Bronchial epithelial cell (primary cell): ENCODE measurements at regions not wholly inside any gene's neighbourhood (a gene's known extent, or its start where the extent isn't known, plus 50 kb on each side); places are given as distances from the start of the nearest gene placed in this dataset.

Experiments used
- DNase-seq: peaks from one replicate; pipeline ENCODE4 v3.0.0-alpha.2; 2010; ENCODE audit warnings: low read depth
- FAIRE-seq: peaks from 2 replicates; lab custom pipeline; 2011; peaks lifted over from hg19 to GRCh38; lab: Jason Lieb, UNC
- H3K27me3 ChIP-seq: 2 replicates; pipeline ENCODE4 v1.5.1; 2011; ENCODE audit warnings: low read length; ENCODE audit not compliant: control insufficient read depth, insufficient read depth
- H3K36me3 ChIP-seq: 2 replicates; pipeline ENCODE4 v1.5.1; 2011; ENCODE audit warnings: low read length; ENCODE audit not compliant: control insufficient read depth, insufficient read depth
- H3K4me3 ChIP-seq: 2 replicates; pipeline ENCODE4 v1.5.1; 2011; ENCODE audit warnings: mild to moderate bottlenecking, low read depth, low read length, control low read depth
- CTCF ChIP-seq: IDR thresholded peaks from 2 replicates; pipeline ENCODE4 v1.5.1; 2011; ENCODE audit warnings: mild to moderate bottlenecking, moderate library complexity, low read length, control low read depth, inconsistent platforms; ENCODE audit not compliant: insufficient read depth, severe bottlenecking

- TF ChIP-seq CTCF, result no peak
- DNase-seq (no peak), FAIRE-seq (no peak)
- Histone ChIP-seq H3K4me3 (no peak overlapping the region), H3K36me3 (no peaks in the 10 kb centered on the region), H3K27me3 (no peaks in the 10 kb centered on the region)
Measured at GRCh38 chr12:27894309-27894708, 78.2 kb downstream of the PTHLH start.

DNA sequence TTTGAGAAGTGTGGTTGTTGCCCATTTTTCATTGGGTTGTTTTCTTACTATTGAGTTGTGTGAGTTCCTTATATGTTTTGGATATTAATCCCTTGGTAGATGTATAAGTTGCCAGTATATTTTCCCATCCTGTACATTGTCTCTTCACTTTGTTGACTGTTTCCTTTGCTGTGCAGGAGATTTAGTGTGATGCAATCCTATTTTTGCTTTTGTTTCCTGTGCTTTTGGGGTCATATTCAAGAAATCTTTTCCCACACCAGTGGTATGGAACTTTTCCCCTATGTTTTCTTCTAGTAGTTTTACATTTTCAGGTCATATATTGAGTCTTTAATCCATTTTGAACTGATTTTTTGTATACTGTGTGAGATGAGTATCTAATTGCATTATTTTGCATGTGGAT is 92.8 kb downstream of the PTHLH start:
- TF ChIP-seq CTCF, result no peak
- Histone ChIP-seq H3K36me3 (no peaks in the 10 kb centered on the region), H3K4me3 (no peak overlapping the region), H3K27me3 (no peaks in the 10 kb centered on the region)
- DNase-seq, result no peak
- no peak for FAIRE-seq

- TF ChIP-seq CTCF, result no peak
- no peaks in the 10 kb centered on the region for H3K36me3 ChIP-seq
- H3K27me3 ChIP-seq, result no peaks in the 10 kb centered on the region
- DNase-seq, result peak; percentile 22
- no peak overlapping the region for H3K4me3 ChIP-seq
- FAIRE-seq, result no peak
Measured at GRCh38 chr12:27875677-27876076, 95.6 kb upstream of the MANSC4 start.

- H3K4me3 ChIP-seq, result no peak overlapping the region
- H3K36me3 ChIP-seq, result no peaks in the 10 kb centered on the region
- FAIRE-seq (no peak), DNase-seq (no peak)
- H3K27me3 ChIP-seq, result no peaks in the 10 kb centered on the region
- TF ChIP-seq CTCF, result no peak
Measured at GRCh38 chr12:27873010-27873409, 93.0 kb upstream of the MANSC4 start.

GRCh38 chr12:27871946-27872345 is 91.9 kb upstream of the MANSC4 start:
- TF ChIP-seq CTCF, result no peak
- DNase-seq, result no peak
- H3K36me3 ChIP-seq, result no peaks in the 10 kb centered on the region
- FAIRE-seq, result no peak
- no peak overlapping the region for H3K4me3 ChIP-seq
- H3K27me3 ChIP-seq, result no peaks in the 10 kb centered on the region

DNA sequence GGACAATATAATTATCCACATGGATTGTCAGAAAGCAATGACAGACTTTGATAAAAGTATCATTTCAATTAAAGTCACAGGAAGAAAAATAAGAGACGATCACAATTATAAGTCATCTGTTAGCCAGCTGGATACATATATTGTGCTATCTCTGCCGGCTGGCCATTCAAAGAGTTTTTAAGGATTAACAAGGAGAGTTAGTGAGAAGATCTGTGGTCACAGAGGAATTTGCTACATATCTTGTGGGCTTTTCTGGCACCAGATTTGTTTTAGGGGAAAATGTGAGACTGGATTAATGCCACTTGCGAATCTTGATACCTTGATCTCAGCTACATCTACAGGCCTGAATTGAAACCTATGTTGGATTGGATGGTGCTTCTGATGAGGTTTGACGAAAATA is 90.9 kb upstream of the MANSC4 start:
- no peak for DNase-seq
- no peak for FAIRE-seq
- Histone ChIP-seq H3K27me3 (no peaks in the 10 kb centered on the region), H3K4me3 (no peak overlapping the region), H3K36me3 (no peaks in the 10 kb centered on the region)
- no peak for TF ChIP-seq CTCF
